Heart right ventricle (tissue), 16 donors: ENCODE measurements at regions not wholly inside any gene's neighbourhood (a gene's known extent, or its start where the extent isn't known, plus 50 kb on each side); places are given as distances from the start of the nearest gene placed in this dataset.
"Not testable (repeated sequence)": the region's sequence is repeated elsewhere in the genome, so short reads cannot be mapped to it uniquely, and the experiment has no call there.

Experiments used
- ATAC-seq, 8 donors: fragments of 200-7000 bp; cut with Tn5 transposase; one replicate each; pipeline ENCODE4 v1.9.1; 2020; ENCODE audit warnings: mild to moderate bottlenecking in 8 of 8, moderate library complexity in 8 of 8, moderate number of reproducible peaks in 1 of 8
- DNase-seq, 2 donors: peaks; one replicate each; pipeline ENCODE4 v3.0.0-alpha.2; 2020
- H3K27ac ChIP-seq, 10 donors: fragments of 200-600 bp; sonication (generic) in 2 of 10; one replicate each; pipeline versions ENCODE4 v1.5.0 to v1.8.0; 2020 to 2022; ENCODE audit warnings: mild to moderate bottlenecking in 3 of 10
- H3K27me3 ChIP-seq, 7 donors: fragments of 200-600 bp; one replicate each; pipeline ENCODE4 v1.8.0; 2021 to 2022; ENCODE audit warnings: mild to moderate bottlenecking in 2 of 7
- H3K36me3 ChIP-seq, 9 donors: fragments of 200-600 bp; sonication (generic) in 1 of 9; one replicate each; pipeline versions ENCODE4 v1.5.0 to v1.8.0; 2020 to 2022; ENCODE audit warnings: mild to moderate bottlenecking in 2 of 9
- H3K4me1 ChIP-seq, 9 donors: fragments of 200-600 bp; sonication (generic) in 1 of 9; one replicate each; pipeline versions ENCODE4 v1.5.0 to v1.8.0; 2020 to 2022; ENCODE audit warnings: mild to moderate bottlenecking in 4 of 9
- H3K4me3 ChIP-seq, 10 donors: fragments of 200-600 bp; sonication (generic) in 2 of 10; one replicate each; pipeline versions ENCODE4 v1.5.0 to v1.8.0; 2020 to 2022; ENCODE audit warnings: mild to moderate bottlenecking in 7 of 10, moderate library complexity in 2 of 10
- H3K9me3 ChIP-seq, 11 donors: fragments of 200-600 bp in 10 of 11; sonication (generic) in 2 of 11; one replicate each; pipeline versions ENCODE4 v1.5.0 to v1.8.0; 2013 to 2022; ENCODE audit warnings: mild to moderate bottlenecking in 2 of 11, control low read depth in 1 of 11, moderate library complexity in 1 of 11
- CTCF ChIP-seq, 9 donors: fragments of 200-600 bp; sonication (generic) in 2 of 9; IDR thresholded peaks; one replicate each; pipeline versions ENCODE4 v1.5.0 to v1.8.0; 2021 to 2022; ENCODE audit warnings: antibody characterized with exemption in 9 of 9, mild to moderate bottlenecking in 5 of 9, moderate library complexity in 1 of 9
- WGBS, 2 donors: extraction: QIAGEN DNeasy Blood & Tissue Kit; methylation state at CpG; one replicate each; pipeline ENCODE4 v1.1.7; 2013; ENCODE audit warnings: inconsistent platforms in 1 of 2; 5-methylcytosine and 5-hydroxymethylcytosine counted together
- intact Hi-C, 10 donors: fragments of 100-400 bp; cut with DNase I; formaldehyde crosslinking; loops; one replicate each; pipeline versions ENCODE4 v1.11.1 to v1.14.2; 2022
- donor health status: Arrhythmogenic right ventricular cardiomyopathy.
- donor health status: ischemic (EF 13 %, LVEDD 7.1; RV severe dilation, severe dysfunction).
- donor health status: healthy with polysubstance abuse.
- donor health status: DM: no; HTN: yes; CAD: no.
- donor health status: DM: no; HTN: no; CAD: no.
- donor health status: ischemic (EF 25% LVEDD 6.9; RV normal size, moderate dysfunction).
- donor health status: ischemic (EF 25% LVEDD 5.7; RV mildly dilated, moderate dysfunction).
- donor health status: healthy.
- donor health status: DM: yes; HTN: yes; CAD: no.
- donor health status: Ischemic cardiomyopathy.
- donor health status: ischemic (EF 35%, LVEDD 5.7; RV mildly dilated, moderate dysfunction).
- donor health status: nonischemic (EF 11% LVEDD 7.7; RV severe dilation, severe dysfunction).
- donor health status: DM: yes; HTN: yes; CAD: no.
- donor health status: PGD.
- donor health status: ischemic (EF 29% LVEDD 5.4; RV normal size, mild dysfunction).
- donor health status: nonischemic (EF 23%, LVEDD 6.1; RV moderate dilation, normal function).

- no peak overlapping the region for H3K4me3 ChIP-seq
- ATAC-seq (no peak), DNase-seq (no peak)
- intact Hi-C loops, result no loop called here
- 81 to 87% methylated on average over 3 of the region's 3 CpGs for WGBS, 2 donors
- no peak overlapping the region for H3K27ac ChIP-seq
- peaks cover 0 to 12% (median 0%) of the 10 kb centered on the region in 7 donors for H3K27me3 ChIP-seq
- H3K4me1 ChIP-seq, result no peaks in the 10 kb centered on the region
- H3K36me3 ChIP-seq, result no peaks in the 10 kb centered on the region
- no peak for TF ChIP-seq CTCF (IDR thresholded peaks at IDR 0.05)
- no peaks in the 10 kb centered on the region for H3K9me3 ChIP-seq
These were observed 91.8 kb upstream of the UBASH3B start for GRCh38 chr11:122563761-122564160.

GRCh38 chr11:122559734-122560382, 95.7 kb upstream of the UBASH3B start:
- ATAC-seq, result no peak
- Histone ChIP-seq H3K36me3 (no peaks in the 10 kb centered on the region), H3K9me3 (no peaks in the 10 kb centered on the region), H3K27me3 (peaks cover 0 to 43% (median 16%) of the 10 kb centered on the region in 7 donors), H3K4me3 (no peak overlapping the region), H3K27ac (no peak overlapping the region), H3K4me1 (no peaks in the 10 kb centered on the region)
- 61 to 68% methylated on average over 9 of the region's 9 CpGs for WGBS, 2 donors
- no peak for DNase-seq
- intact Hi-C loops, result no loop called here
- no peak for TF ChIP-seq CTCF (IDR thresholded peaks at IDR 0.05)

- 89 to 94% methylated on average over 9 of the region's 9 CpGs for WGBS, 2 donors
- H3K9me3 ChIP-seq, H3K4me1 ChIP-seq, intact Hi-C loops, ATAC-seq, DNase-seq, H3K27ac ChIP-seq, H3K36me3 ChIP-seq, H3K4me3 ChIP-seq: not testable (repeated sequence)
- peaks cover 0 to 43% (median 16%) of the 10 kb centered on the region in 7 donors for H3K27me3 ChIP-seq
These were observed 96.3 kb upstream of the UBASH3B start for GRCh38 chr11:122559218-122559617.

- H3K27ac ChIP-seq, H3K36me3 ChIP-seq, intact Hi-C loops, H3K4me1 ChIP-seq, ATAC-seq, H3K9me3 ChIP-seq, DNase-seq: not testable (repeated sequence)
- Histone ChIP-seq H3K27me3 (peaks cover 0 to 36% (median 16%) of the 10 kb centered on the region in 7 donors), H3K4me3 (peak overlapping the region in 3 of 10 donors; percentile 34 to 46 (median 37))
- WGBS, 2 donors, result 78 to 79% methylated on average over 6 of the region's 6 CpGs
These were observed 98.4 kb upstream of the UBASH3B start for GRCh38 chr11:122557163-122557562.

GRCh38 chr11:122556605-122557004, 98.9 kb upstream of the UBASH3B start:
- peak in 3 of 8 donors; percentile 20 to 64 (median 49) for ATAC-seq
- Histone ChIP-seq H3K36me3 (no peaks in the 10 kb centered on the region), H3K4me1 (no peaks in the 10 kb centered on the region), H3K27me3 (peaks cover 0 to 36% (median 16%) of the 10 kb centered on the region in 7 donors), H3K4me3 (peak overlapping the region in 7 of 10 donors; percentile 8 to 46 (median 24)), H3K27ac (no peak overlapping the region), H3K9me3 (no peaks in the 10 kb centered on the region)
- TF ChIP-seq CTCF (IDR thresholded peaks at IDR 0.05), result peak in 7 of 9 donors; percentile 13 to 42 (median 32)
- DNase-seq, result peak in 1 of 2 donors; percentile 14
- intact Hi-C loops, result no loop called here
- WGBS, 2 donors, result 32 to 48% methylated on average over 33 to 34 of the region's 34 CpGs
